NOMO-1 treated with dmso at 0.1 percent for 144 hours (cell line): ENCODE measurements at regions not wholly inside any gene's neighbourhood (a gene's known extent, or its start where the extent isn't known, plus 50 kb on each side); places are given as distances from the start of the nearest gene placed in this dataset.
A peak's percentile ranks its signal among the peaks of the same experiment; 100 is the strongest.
"Not testable (repeated sequence)": the region's sequence is repeated elsewhere in the genome, so short reads cannot be mapped to it uniquely, and the experiment has no call there.

Source experiments
- DNase-seq: peaks from one replicate; lab custom pipeline; 2025; ENCODE audit not compliant: unreplicated experiment; lab: John Stamatoyannopoulos, UW

- DNase-seq: peak; percentile 47
Observed at GRCh38 chr4:134636338-134637051, 434.9 kb upstream of the PABPC4L start.

- no peak for DNase-seq
Observed at GRCh38 chr4:134634301-134634700, 432.7 kb upstream of the PABPC4L start.

- no peak for DNase-seq
Observed at GRCh38 chr4:134632056-134632455, 430.5 kb upstream of the PABPC4L start.

GRCh38 chr4:134628066-134628465, 426.5 kb upstream of the PABPC4L start:
- no peak for DNase-seq

- DNase-seq: no peak
Observed at GRCh38 chr4:134627366-134627765, 425.8 kb upstream of the PABPC4L start.

- no peak for DNase-seq
Observed at GRCh38 chr4:134624365-134624764, 422.8 kb upstream of the PABPC4L start.

- DNase-seq: not testable (repeated sequence)
Observed at GRCh38 chr4:134622626-134623575, 421.3 kb upstream of the PABPC4L start.

GRCh38 chr4:134622199-134622598, 420.6 kb upstream of the PABPC4L start:
- no peak for DNase-seq

- not testable (repeated sequence) for DNase-seq
Observed at GRCh38 chr4:134621715-134622114, 420.1 kb upstream of the PABPC4L start.

- no peak for DNase-seq
Observed at GRCh38 chr4:134610956-134611355, 409.4 kb upstream of the PABPC4L start.

- no peak for DNase-seq
Observed at GRCh38 chr4:134610172-134610571, 408.6 kb upstream of the PABPC4L start.

- DNase-seq: no peak
Observed at GRCh38 chr4:134601706-134602105, 400.1 kb upstream of the PABPC4L start.

- no peak for DNase-seq
Observed at GRCh38 chr4:134591326-134591725, 389.7 kb upstream of the PABPC4L start.

GRCh38 chr4:134585972-134586371, 384.4 kb upstream of the PABPC4L start:
- no peak for DNase-seq

- no peak for DNase-seq
Observed at GRCh38 chr4:134567461-134567860, 365.9 kb upstream of the PABPC4L start.

GRCh38 chr4:134560728-134561127, 359.1 kb upstream of the PABPC4L start:
- no peak for DNase-seq

GRCh38 chr4:134552063-134552462, 350.5 kb upstream of the PABPC4L start:
- no peak for DNase-seq

GRCh38 chr4:134551348-134551747, 349.8 kb upstream of the PABPC4L start:
- DNase-seq: no peak

- DNase-seq: no peak
Observed at GRCh38 chr4:134548052-134548628, 346.6 kb upstream of the PABPC4L start.

- DNase-seq: no peak
Observed at GRCh38 chr4:134546279-134546678, 344.7 kb upstream of the PABPC4L start.

GRCh38 chr4:134544303-134544770, 342.7 kb upstream of the PABPC4L start:
- DNase-seq: peak; percentile 91

- DNase-seq: no peak
Observed at GRCh38 chr4:134540588-134540987, 339.0 kb upstream of the PABPC4L start.
